ENCODE measurements at regions not wholly inside any gene's neighbourhood (a gene's known extent, or its start where the extent isn't known, plus 50 kb on each side); places are given as distances from the start of the nearest gene placed in this dataset.
"Not testable (repeated sequence)": the region's sequence is repeated elsewhere in the genome, so short reads cannot be mapped to it uniquely, and the experiment has no call there.

DNA sequence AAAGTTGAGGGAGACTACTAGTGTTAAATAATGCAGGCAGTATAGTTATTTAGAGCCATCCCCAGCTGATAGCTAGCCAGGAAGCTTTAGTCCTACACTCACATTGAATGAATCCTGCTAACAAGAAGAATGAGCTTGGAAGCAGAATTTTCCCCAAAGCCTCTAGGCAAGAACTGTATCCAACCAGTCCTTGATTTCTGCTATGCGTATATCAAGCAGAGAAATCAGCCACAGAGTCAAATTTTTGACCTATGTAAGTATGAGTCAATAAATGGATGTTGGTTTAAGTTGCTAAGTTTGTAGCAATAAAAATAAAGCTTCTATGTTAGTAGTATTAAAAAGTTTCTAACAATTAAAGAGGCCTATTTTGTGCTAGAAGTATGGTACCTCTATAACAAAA is 672.1 kb upstream of the CHD1 start:
- TF ChIP-seq, protein P1, sequence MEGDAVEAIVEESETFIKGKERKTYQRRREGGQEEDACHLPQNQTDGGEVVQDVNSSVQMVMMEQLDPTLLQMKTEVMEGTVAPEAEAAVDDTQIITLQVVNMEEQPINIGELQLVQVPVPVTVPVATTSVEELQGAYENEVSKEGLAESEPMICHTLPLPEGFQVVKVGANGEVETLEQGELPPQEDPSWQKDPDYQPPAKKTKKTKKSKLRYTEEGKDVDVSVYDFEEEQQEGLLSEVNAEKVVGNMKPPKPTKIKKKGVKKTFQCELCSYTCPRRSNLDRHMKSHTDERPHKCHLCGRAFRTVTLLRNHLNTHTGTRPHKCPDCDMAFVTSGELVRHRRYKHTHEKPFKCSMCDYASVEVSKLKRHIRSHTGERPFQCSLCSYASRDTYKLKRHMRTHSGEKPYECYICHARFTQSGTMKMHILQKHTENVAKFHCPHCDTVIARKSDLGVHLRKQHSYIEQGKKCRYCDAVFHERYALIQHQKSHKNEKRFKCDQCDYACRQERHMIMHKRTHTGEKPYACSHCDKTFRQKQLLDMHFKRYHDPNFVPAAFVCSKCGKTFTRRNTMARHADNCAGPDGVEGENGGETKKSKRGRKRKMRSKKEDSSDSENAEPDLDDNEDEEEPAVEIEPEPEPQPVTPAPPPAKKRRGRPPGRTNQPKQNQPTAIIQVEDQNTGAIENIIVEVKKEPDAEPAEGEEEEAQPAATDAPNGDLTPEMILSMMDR (IDR thresholded peaks at IDR 0.05; ENCODE audit: insufficient read depth, missing control alignments): no peak
- FAIRE-seq (no peak), DNase-seq (ENCODE audit: insufficient read length, low spot score) (no peak)

DNA sequence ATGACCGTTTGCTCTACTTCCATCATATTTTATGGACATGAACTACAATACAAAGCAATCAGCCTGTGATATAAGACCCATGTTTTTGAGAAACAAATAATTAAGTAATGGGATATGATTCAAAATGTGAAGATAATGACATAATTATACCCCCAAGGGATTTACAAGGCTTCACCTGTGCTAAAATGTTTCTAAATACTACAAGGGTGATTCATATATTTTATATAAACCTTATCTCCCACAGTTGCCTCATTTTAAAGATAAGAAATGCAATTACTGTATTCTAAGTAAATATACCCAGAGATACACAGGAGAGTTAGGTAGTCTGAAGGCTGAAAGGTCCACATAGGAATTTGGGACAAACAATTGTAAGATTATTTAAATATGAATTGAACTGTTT is 662.0 kb upstream of the CHD1 start:
- DNase-seq (ENCODE audit: insufficient read length, low spot score): no peak
- FAIRE-seq: no peak
- TF ChIP-seq, protein P1 (IDR thresholded peaks at IDR 0.05; ENCODE audit: insufficient read depth, missing control alignments): no peak

DNA sequence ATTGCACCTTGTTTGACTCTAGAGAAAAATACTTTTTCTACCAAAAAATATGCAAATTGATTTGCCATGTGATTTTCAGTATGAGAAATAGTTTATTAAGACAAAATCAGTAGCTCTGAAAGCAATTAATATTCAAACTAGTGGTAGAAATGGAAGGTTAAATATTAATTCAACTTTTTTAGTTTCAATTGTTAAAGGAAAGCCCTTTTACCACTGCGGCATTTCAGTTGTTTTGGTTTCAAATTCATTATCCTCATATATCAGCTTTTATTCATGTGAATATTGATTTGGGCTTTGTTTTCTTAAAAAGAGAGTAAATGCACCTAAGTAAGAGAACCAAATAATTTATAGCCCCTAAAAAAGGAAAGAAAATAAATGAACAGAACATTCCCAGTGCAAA is 660.6 kb upstream of the CHD1 start:
- no peak for FAIRE-seq
- TF ChIP-seq, protein P1 (IDR thresholded peaks at IDR 0.05; ENCODE audit: insufficient read depth, missing control alignments): no peak
- no peak for DNase-seq (ENCODE audit: insufficient read length, low spot score)

DNA sequence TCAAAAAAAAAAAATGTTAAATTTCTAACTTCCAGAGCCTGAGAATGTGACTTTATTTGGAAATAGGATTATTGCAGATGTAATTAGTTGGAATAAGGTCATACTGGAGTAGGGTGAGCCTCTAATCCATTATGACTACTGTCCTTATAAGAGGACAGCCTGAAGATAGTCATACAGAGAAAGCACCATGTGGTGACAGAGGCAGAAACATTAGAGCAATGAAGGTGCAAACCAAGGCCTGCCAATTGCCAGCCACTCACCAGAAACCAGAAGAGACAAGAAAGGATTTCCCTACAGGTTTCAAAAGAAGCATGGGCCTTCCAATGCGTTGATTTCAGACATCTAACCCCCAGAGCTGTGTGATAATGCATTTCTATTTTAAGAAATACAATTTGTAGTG is 659.2 kb upstream of the CHD1 start:
- FAIRE-seq (no peak), DNase-seq (ENCODE audit: insufficient read length, low spot score) (no peak)
- TF ChIP-seq, protein P1 (IDR thresholded peaks at IDR 0.05; ENCODE audit: insufficient read depth, missing control alignments): no peak

DNA sequence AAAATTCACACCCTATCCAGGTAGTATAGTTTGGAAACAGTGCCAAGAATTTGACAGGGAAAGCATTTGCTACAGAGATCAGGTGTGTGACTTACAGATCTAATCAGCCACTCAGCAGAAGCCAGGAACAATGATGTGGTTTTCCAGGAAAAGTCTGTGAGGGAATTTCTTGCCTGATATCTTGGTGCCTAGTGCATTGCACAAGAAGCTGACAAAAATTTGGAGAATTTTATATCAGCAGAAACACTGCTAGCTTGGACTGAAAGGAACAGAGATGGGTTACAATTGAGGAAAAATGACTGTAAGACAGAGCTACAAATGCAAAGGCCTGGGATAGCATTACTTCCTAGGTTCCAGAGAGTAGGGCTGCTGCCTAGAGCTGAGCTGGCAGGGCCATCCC is 658.1 kb upstream of the CHD1 start:
- TF ChIP-seq, protein P1 (IDR thresholded peaks at IDR 0.05; ENCODE audit: insufficient read depth, missing control alignments): no peak
- FAIRE-seq (no peak), DNase-seq (ENCODE audit: insufficient read length, low spot score) (no peak)

DNA sequence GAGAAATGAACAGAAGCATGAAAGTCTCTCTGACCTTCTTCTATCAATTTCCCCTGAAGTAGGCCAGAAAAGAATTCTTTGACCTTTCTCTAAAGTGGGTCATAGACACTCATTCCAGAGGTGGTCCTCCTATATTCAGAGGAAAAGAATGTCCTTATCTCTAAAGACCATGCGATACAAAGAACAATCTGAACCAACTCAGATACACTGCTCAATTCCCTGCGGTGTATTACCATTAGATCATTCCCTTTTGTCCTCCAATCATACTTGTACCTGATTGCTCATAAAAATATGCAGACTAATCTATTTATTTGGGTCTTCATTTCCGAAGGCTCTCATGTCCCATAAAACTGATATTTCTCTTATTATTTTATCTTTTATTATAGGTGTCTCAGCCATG is 652.4 kb upstream of the CHD1 start:
- FAIRE-seq: peak; percentile 41
- DNase-seq (ENCODE audit: insufficient read length, low spot score): not testable (repeated sequence)

DNA sequence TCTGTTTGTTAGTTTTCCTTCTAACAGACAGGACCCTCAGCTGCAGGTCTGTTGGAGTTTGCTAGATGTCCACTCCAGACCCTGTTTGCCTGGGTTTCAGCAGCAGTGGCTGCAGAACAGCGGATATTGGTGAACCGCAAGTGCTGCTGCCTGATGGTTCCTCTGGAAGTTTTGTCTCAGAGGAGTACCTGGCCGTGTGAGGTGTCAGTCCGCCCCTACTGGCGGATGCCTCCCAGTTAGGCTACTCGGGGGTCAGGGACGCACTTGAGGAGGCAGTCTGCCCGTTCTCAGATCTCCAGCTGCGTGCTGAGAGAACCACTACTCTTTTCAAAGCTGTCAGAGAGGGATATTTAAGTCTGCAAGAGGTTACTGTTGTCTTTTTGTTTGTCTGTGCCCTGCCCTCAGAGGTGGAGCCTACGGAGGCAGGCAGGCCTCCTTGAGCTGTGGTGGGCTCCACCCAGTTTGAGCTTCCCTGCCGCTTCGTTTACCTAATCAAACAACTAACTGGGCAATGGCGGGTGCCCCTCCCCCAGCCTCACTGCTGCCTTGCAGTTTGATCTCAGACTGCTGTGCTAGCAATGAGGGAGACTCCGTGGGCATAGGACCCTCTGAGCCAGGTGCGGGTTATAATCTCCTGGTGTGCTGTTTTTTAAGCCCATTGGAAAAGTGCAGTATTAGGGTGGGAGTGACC is 634.3 kb upstream of the CHD1 start:
- FAIRE-seq; DNase-seq (ENCODE audit: insufficient read length, low spot score): not testable (repeated sequence)

DNA sequence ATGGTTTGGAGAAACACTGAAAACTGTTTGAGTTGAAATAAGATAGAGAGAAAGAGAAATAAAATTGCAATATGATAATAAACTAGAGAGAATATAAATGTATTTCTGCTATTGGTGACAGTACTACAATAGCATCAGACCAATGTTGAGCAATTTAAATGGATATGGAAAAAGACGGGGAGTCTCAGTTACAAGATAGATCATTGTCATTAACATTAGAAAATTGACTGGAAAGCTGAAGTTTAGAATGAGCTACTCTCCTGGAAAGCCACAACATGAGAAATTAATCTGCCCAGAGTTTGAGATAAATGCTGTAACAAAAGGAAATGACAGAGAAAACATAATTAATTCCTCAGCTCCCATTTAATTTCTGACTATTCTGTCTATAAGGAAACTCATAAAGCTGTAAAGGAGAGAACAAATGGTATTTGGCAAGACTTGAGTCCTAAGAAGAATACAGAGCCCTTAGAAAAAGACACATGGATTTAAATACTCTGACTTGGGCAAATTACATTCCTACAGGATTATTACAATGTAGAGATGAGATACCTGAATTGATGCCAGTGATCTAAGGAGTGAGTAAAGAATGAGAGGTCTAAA is 624.5 kb upstream of the CHD1 start:
- TF ChIP-seq, protein P1 (IDR thresholded peaks at IDR 0.05; ENCODE audit: insufficient read depth, missing control alignments): no peak
- no peak for FAIRE-seq

More for the DNA sequence above, 624.5 kb upstream of the CHD1 start:
- DNase-seq (ENCODE audit: insufficient read length, low spot score): no peak
